ENCODE measurements at regions not wholly inside any gene's neighbourhood (a gene's known extent, or its start where the extent isn't known, plus 50 kb on each side); places are given as distances from the start of the nearest gene placed in this dataset.

DNA sequence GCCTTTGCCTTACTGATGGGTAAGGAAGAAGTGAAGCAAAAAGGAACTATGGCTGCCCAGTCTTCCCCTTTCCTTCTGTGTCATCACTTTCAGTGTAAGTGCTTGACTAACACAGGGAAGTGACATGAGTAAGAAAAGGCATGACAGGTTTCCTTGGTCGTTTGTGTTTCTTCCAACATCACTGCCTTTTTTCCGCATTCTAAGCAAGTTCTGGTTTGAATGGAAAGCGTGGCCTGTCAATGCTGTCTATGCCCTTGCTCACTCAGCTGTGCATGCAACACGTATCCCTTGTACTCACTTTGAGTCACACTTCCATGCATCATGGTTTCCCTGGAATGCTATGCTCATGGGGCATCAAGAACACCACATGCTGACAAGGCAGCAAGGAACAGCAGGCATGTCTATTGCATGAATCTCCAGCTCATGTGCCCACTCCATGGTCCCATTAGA, 111.8 kb downstream of the OAT start:
- TF ChIP-seq CTCF (IDR thresholded peaks at IDR 0.05): no peak
- no peak for TF ChIP-seq POLR2A (IDR thresholded peaks at IDR 0.05)
